ENCODE measurements at regions not wholly inside any gene's neighbourhood (a gene's known extent, or its start where the extent isn't known, plus 50 kb on each side); places are given as distances from the start of the nearest gene placed in this dataset.

DNA sequence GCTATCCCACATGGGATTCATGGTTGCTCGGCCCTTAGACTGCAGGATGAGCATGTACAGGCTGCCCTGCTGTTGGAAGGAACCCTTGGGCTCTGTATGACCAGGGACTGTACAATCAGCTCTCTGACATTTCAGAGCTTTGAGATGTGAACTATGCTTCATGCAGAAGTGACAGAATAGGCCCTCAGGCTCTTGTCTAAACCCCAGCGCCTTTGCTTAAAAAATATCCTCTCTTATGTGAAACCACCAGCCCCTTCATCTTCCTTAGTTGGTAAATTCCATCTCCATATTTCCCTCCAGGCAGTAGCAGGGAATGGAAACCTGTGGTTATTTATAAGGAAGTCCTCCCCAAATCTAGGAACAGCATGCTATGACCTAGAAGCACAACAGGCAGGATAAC is 78.9 kb upstream of the PLET1 start:
- TF ChIP-seq CTCF (IDR thresholded peaks at IDR 0.05) (no peak), POLR2A (IDR thresholded peaks at IDR 0.05) (no peak)

All from transverse colon (tissue), 3 donors.